Iris pigment epithelial cell (primary cell): ENCODE measurements at regions not wholly inside any gene's neighbourhood (a gene's known extent, or its start where the extent isn't known, plus 50 kb on each side); places are given as distances from the start of the nearest gene placed in this dataset.

Source experiments
- DNase-seq: peaks from one replicate; pipeline ENCODE4 v3.0.0-alpha.2; 2011; ENCODE audit warnings: low read depth

DNA sequence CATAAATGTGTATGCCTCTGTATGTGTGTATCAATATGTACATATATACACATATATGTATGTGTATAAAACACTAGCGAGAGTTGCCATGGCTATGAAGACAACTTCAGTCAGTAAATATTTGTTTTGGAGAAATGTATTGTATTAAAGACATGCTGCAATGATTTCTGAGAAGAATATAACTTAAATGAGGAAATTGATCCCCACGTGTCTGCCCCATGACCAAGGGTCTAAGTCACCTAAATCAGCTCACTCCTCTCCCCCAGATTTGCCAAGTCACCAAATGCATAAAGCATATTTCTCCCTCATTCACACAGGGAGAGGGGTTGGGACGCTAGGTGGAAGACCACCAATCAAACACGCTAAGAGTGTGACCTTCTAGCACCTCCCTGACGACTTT is 58.3 kb upstream of the LYST start:
- no peak for DNase-seq

GRCh38 chr1:235923466-235924021 is 56.8 kb upstream of the LYST start:
- DNase-seq, result no peak

DNA sequence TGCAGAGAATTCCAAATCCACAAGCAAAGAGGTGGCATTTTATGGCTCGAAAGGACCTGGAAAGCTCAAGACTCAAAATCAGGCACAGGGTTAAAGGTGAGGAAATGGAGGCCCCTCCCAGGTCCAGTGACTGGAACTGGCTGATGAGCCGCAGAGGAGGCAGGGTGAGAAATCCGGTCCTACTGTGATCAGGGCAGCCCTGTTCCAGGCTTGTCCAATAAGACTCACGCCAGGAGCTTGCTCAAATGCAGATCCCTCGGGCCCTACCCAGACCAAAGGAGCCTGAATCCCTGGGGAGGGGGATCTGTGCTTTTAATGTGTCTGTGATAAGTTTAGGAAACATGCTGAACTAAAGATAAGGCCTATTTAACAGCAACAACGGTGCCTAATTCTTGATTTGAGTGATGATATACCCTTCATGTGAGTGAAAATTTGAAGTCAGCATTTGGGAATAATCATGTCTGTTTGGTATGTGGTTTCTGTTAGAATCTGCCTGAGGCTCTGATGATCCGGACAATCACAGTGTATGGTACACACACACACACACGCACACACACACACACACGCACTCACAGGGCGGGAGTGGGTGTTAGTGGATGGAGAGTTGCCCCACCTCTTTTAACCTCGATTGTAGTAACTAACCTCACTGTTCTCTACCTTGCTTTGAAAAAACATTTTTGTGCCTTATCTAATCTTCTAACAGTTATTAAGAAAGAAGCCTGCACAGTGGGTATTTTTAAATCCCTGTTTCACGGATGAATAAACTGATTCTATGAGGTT is 54.1 kb upstream of the LYST start:
- no peak for DNase-seq

DNA sequence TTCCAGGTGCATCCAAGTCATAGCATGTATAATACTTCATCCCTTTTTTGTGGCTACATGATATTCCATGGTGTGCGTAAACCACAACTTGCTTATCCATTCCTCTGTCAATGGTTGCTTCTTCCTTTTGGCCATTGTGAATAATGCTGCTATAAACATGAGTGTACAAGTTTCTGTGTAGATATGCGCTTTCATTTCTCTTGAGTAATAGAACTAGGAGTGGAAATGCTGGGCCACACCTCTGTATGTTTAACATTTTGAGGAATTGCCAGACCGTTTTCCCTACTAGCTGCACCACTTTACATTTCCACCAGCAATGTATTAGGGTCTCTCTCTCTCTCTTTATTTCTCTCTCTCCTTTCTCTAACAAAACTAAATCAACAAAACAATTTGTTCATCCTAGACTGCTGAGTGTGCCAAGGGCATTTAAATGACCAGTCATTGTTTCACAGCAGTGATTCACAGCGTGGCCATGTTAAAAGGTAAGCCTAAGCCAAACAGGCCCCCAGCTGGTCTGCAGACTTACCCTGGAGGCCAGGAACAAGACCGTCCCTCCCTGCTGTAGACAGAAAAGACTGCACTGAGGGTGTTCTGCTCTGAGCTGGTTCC is 53.2 kb upstream of the LYST start:
- DNase-seq, result peak; percentile 84

DNA sequence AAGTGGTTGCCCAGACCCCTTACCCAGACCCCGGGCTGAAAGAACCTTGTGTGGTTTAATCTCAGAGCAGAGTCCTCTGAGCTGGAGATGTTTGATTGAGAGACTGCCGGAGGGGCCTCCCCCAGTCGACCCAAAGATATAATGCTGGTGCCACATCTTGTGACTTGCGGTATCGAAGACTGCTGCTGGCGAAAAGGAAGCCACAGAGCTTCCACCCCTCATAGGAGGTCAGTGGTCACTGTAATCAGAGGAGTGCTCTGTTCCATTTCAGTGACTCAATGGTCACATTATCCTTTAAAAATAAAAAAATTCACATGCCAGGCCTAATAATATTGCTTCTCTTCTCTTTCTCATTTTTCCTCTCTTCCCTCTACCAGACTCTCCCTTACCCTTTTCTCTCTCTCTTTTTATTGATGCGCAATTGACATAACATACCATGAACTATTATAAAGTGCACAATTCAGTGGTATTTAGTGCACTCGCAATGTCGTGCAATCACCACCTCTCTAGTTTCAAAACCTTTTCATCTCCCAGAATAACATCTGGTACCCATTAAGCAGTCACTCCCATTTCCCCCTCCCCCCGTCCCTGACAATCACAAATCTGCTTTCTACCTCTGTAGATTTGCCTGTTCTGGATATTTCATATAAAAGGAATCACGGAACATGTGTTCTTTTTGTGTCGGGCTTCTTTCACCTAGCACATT is 52.6 kb upstream of the LYST start:
- no peak for DNase-seq

GRCh38 chr1:235918465-235918864 is 51.8 kb upstream of the LYST start:
- DNase-seq, result no peak

DNA sequence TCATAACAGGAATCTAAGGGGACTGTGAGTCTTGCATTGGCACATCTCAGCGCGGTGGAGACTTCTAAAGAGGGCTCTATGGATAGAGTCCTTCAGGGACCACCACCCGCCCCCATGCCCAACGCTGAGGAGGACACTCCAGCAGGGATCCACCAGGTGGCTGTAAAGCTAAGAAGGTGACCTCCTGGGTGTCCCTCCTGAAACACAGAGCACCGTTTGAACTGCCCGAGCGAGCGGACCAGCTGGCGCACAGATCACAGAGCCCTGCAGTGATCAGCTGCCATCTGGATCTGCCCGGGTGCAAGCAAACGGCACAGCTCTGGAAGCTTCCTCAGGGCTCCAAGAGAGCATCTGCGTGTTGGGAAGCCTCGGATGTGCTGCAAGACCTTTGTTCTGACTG is 51.3 kb upstream of the LYST start:
- no peak for DNase-seq

- peak; percentile 99 for DNase-seq
Measured at GRCh38 chr1:235917267-235917811, 50.6 kb upstream of the LYST start.
